HUES48 (cell line): ENCODE measurements at regions not wholly inside any gene's neighbourhood (a gene's known extent, or its start where the extent isn't known, plus 50 kb on each side); places are given as distances from the start of the nearest gene placed in this dataset.

Source experiments
- H3K27ac ChIP-seq: one replicate; pipeline ENCODE4 v1.7.0; 2013; ENCODE audit warnings: low read depth, low read length, inconsistent platforms
- H3K27me3 ChIP-seq: 2 replicates; pipeline ENCODE4 v1.6.1; 2013; ENCODE audit warnings: mild to moderate bottlenecking, low read length; ENCODE audit not compliant: control insufficient read depth, insufficient read depth
- H3K36me3 ChIP-seq: 2 replicates; pipeline ENCODE4 v1.6.1; 2013; ENCODE audit warnings: low read length; ENCODE audit not compliant: control insufficient read depth, insufficient read depth
- H3K4me1 ChIP-seq: 2 replicates; pipeline ENCODE4 v1.6.1; 2013; ENCODE audit warnings: mild to moderate bottlenecking, low read length; ENCODE audit not compliant: control insufficient read depth, insufficient read depth
- H3K4me3 ChIP-seq: 2 replicates; pipeline ENCODE4 v1.5.1; 2013; ENCODE audit warnings: mild to moderate bottlenecking, low read depth, low read length
- H3K9ac ChIP-seq: 2 replicates; pipeline ENCODE4 v1.6.1; 2013; ENCODE audit warnings: mild to moderate bottlenecking, low read depth, low read length, moderate library complexity
- H3K9me3 ChIP-seq: 2 replicates; pipeline ENCODE4 v1.6.1; 2013; ENCODE audit warnings: low read length; ENCODE audit not compliant: control insufficient read depth, insufficient read depth

DNA sequence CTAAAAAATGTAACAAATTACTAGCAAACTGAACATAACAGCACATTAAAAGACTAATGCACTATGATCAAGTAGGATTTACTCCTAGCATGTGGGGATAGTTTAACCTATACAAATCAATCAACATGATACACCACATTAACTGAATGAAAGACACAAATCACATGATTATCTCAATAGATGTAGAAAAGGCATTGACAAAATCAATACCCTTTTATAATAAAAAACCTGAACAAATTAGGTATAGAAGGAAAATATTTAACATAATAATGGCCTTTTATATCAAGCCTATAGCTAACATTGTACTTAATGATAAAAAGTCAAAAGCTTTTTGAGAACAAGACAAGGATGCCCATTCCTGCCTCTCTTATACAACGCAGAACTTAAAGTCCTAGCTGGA is 540.0 kb downstream of the RERGL start:
- no peak overlapping the region for H3K4me3 ChIP-seq
- H3K4me1 ChIP-seq = no peaks in the 10 kb centered on the region
- H3K36me3 ChIP-seq = no peaks in the 10 kb centered on the region
- no peak overlapping the region for H3K27ac ChIP-seq
- no peaks in the 10 kb centered on the region for H3K9me3 ChIP-seq
- H3K27me3 ChIP-seq = no peaks in the 10 kb centered on the region
- H3K9ac ChIP-seq = no peak overlapping the region

DNA sequence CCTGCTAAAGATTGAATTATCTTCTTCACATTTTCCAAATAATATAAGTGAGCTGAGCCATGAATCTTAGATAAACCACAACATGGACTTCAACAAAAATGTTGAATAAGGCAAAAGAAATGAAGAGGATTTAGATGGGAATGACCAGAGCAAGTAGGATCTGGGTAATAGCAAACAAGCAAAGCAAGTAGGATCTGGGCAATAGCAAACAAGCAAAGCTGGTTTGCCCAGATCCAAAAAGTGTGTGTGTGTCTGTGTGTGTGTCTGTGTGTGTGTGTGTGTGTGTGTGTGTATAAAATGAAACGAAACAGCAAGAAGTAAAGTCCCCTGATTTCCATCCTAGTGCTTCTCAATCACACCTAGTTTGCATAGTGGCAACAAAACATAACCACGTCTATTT is 549.1 kb downstream of the RERGL start:
- no peaks in the 10 kb centered on the region for H3K36me3 ChIP-seq
- H3K27me3 ChIP-seq = no peaks in the 10 kb centered on the region
- no peak overlapping the region for H3K27ac ChIP-seq
- H3K4me1 ChIP-seq = no peaks in the 10 kb centered on the region
- H3K9me3 ChIP-seq = no peaks in the 10 kb centered on the region
- no peak overlapping the region for H3K9ac ChIP-seq
- H3K4me3 ChIP-seq = no peak overlapping the region

DNA sequence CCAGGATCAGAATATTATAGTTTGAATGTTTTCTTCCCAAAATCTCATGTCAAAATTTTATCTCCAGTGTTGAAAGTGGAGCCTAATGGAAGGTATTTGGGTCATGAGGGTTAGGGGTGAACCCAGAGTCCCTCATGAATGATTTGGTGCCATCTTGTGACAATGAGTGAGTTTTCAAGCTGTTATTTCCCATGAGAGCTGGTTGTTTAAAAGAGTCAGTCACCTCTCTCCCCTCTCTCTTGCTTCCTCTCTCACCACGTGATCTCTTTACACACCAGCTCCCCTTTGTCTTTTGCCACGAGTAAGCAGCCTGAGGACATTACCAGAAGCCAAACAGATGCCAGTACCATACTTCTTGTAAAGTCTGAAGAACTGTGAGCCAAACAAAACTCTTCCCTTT is 561.6 kb downstream of the RERGL start:
- H3K4me1 ChIP-seq = 0 out of 2 replicates have a peak, but pooled peaks cover 3% of the 10 kb centered on the region
- no peak overlapping the region for H3K9ac ChIP-seq
- no peaks in the 10 kb centered on the region for H3K36me3 ChIP-seq
- no peaks in the 10 kb centered on the region for H3K9me3 ChIP-seq
- no peak overlapping the region for H3K27ac ChIP-seq
- H3K27me3 ChIP-seq = no peaks in the 10 kb centered on the region
- H3K4me3 ChIP-seq = no peak overlapping the region

DNA sequence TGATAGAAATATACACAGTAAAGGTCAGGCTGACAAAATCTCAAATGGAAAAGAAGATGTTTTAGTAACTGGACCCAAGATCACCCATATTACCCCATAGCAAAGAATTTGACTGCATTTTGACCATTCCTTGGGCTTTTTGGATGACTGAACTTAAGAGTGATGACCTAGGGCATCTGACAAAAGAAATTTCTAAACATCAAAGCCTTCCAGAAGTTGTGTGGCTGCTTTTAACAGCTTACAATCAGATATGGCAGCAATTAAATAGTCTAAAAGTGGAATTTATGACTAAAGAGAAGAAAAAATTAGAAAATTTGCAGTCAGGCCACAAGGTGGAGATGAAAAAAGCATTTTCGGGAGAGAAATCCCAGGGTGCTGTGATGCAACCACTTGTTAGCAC is 563.0 kb downstream of the RERGL start:
- Histone ChIP-seq H3K27ac (no peak overlapping the region), H3K4me3 (no peak overlapping the region), H3K27me3 (no peaks in the 10 kb centered on the region), H3K9ac (no peak overlapping the region), H3K9me3 (no peaks in the 10 kb centered on the region), H3K36me3 (no peaks in the 10 kb centered on the region), H3K4me1 (0 out of 2 replicates have a peak, but pooled peaks cover 3% of the 10 kb centered on the region)

DNA sequence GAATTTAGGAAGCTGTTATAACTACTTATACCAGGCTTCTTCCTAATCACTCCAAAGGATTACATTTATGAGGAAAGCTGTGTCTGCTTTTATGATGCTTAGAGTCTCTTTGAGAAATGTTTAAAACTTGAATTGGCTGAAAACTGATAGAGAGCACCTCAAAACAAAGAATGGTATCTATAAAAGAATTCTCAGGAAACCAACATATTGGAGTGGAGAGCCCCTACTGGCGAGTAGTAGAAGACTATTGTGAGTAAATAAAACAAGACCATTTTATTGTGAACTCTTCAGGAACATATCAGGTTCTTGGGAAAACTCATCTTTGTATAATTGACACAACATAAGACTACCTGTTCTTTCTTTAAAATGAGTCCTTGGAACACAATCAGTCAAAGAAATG is 578.6 kb downstream of the RERGL start:
- Histone ChIP-seq H3K36me3 (no peaks in the 10 kb centered on the region), H3K4me1 (peaks cover 4% of the 10 kb centered on the region; the same call in 1 of the 2 replicates), H3K27ac (no peak overlapping the region), H3K9me3 (no peaks in the 10 kb centered on the region), H3K4me3 (no peak overlapping the region), H3K9ac (no peak overlapping the region), H3K27me3 (no peaks in the 10 kb centered on the region)

DNA sequence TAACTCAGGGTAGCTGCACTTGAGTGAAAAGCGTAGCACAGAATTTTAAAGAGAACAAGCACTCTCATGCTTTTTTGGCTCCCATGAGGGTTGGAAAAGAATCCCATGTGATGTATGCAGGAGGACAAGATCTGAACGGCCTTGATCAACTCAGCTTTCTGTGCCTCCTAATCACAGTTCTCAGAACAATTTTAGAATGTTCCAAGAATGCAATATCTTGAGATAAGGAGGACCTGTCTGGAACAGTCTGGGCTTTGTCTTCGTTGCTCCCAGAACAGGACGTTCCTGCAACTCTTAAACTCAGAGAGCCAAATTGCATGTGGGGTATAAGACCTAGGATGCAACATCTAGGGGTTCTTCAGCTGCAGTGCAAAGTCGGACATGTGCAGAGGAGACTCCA is 582.7 kb downstream of the RERGL start:
- Histone ChIP-seq H3K27ac (no peak overlapping the region), H3K36me3 (no peaks in the 10 kb centered on the region), H3K4me3 (no peak overlapping the region), H3K9ac (no peak overlapping the region), H3K27me3 (no peaks in the 10 kb centered on the region), H3K4me1 (peaks cover 13% of the 10 kb centered on the region), H3K9me3 (no peaks in the 10 kb centered on the region)

DNA sequence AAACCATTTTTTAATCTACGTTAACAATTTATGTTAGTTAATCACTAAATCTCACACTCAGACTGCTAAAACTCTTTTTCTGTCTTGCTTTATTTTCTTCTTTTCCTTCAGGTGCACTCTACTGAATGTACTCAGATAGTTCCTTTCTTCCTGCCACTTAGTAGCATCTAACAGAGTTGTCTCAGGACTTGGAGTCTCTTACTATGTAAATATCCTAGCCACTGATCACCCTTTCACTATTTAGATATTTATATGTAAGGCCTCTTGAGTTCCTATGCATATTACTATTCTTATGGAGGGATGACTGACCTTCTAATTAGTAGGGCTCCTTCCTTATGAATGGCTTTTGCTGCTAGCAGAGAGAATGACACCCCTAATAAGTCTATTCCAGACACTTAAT is 586.3 kb downstream of the RERGL start:
- no peak overlapping the region for H3K27ac ChIP-seq
- no peaks in the 10 kb centered on the region for H3K36me3 ChIP-seq
- no peaks in the 10 kb centered on the region for H3K9me3 ChIP-seq
- H3K4me3 ChIP-seq = no peak overlapping the region
- no peak overlapping the region for H3K9ac ChIP-seq
- no peaks in the 10 kb centered on the region for H3K27me3 ChIP-seq
- H3K4me1 ChIP-seq = peaks cover 13% of the 10 kb centered on the region

DNA sequence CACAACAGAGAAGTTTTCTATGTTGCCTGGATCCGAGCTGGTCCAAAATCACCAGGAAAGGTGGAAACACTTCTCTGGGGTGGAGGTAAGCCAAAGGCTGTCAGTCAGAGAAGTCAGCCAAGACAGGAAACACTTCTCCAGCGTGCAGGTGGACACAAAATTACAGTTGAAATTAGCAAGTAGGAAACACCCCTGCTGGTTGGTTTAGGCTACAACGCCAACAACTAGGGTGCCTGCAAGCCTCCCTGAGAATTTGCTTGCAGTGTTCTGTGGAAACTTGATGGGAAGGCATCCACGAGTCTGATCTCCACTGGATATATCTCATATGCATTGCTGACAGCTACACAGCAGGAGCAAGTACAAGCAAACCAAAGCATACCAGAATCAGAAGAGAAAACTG is 600.5 kb downstream of the RERGL start:
- Histone ChIP-seq H3K27ac (no peak overlapping the region), H3K4me1 (no peaks in the 10 kb centered on the region), H3K9me3 (no peaks in the 10 kb centered on the region), H3K27me3 (no peaks in the 10 kb centered on the region), H3K36me3 (no peaks in the 10 kb centered on the region), H3K4me3 (no peak overlapping the region), H3K9ac (no peak overlapping the region)

DNA sequence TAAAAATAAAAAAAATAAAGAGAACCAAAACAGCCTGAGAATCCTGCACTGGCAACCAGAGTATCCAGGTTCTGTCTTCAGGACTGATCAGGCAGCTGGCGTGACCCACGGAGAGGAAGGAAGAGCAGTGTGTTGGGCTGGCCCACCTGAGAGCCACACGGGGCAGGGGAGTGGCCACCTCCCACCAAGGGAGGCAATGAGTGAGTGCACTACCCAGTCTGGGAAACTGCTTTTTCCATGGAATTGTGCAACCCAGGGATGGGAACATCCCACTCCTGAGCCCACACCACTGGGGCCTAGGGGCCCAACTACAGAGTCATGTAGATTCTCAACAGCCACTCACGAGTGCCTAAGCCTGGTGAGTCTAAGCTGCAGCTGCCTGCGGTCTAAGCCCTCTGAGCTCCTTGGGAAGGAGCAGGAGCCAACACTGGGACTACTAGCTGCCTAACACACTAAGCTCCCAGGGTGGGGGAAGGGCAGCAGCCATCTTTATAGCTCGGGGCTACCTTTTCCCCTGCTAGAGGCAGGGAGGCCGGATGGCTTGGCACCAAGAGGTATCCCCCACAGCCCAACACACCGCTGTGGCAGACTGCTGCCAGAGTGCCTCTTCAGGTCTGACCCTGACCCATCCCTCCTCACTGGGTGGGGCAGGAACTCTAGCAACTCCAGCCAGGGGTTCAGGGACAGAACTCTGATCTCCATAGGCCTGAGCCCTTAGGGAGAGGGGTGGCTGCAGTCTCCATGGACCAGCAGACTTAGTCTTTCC is 610.9 kb downstream of the RERGL start:
- Histone ChIP-seq H3K4me1 (no peaks in the 10 kb centered on the region), H3K36me3 (no peaks in the 10 kb centered on the region), H3K9ac (no peak overlapping the region), H3K27ac (no peak overlapping the region), H3K27me3 (no peaks in the 10 kb centered on the region), H3K4me3 (no peak overlapping the region), H3K9me3 (peaks cover 3% of the 10 kb centered on the region)

DNA sequence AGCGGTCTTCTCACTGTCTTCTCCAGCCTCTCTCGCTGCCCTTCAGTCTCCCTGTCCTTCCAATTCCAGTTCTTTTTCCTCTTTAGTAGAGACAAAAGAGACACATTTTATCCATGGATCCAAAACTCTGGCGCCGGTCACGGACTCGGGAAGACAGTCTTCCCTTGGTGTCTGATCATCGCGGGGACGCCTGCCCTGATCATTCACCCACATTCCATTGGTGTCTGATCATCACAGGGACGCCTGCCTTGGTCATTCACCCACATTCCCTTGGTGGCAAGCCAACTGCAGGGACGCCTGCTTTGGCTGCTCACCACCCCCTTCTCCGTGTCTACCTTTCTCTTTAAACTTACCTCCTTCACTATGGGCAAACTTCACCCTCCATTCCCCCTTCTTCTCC is 619.5 kb downstream of the RERGL start:
- Histone ChIP-seq H3K9ac (no peak overlapping the region), H3K9me3 (no peaks in the 10 kb centered on the region), H3K27ac (no peak overlapping the region), H3K36me3 (no peaks in the 10 kb centered on the region), H3K27me3 (no peaks in the 10 kb centered on the region), H3K4me3 (no peak overlapping the region), H3K4me1 (no peaks in the 10 kb centered on the region)

DNA sequence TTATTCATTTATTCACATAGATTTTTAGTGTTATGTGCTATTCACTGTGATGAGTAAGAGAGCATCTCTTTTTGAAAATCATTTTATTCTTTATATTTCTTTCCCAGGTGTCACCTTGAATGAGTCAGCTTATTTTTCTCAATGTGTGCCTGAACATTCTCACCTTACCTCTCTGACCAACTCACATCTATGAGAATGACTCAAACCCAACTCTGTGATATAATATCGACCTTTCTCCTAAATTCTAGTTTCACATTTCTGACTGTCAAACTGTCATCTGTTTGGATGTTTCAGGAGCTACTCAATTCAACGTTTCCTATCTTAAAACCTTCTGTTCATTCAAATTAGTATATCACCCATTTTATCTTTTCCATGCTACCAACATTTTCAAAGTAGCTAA is 630.8 kb downstream of the RERGL start:
- Histone ChIP-seq H3K36me3 (no peaks in the 10 kb centered on the region), H3K9ac (no peak overlapping the region), H3K4me1 (no peaks in the 10 kb centered on the region), H3K27ac (no peak overlapping the region), H3K9me3 (no peaks in the 10 kb centered on the region), H3K27me3 (no peaks in the 10 kb centered on the region), H3K4me3 (no peak overlapping the region)
